ENCODE measurements at regions not wholly inside any gene's neighbourhood (a gene's known extent, or its start where the extent isn't known, plus 50 kb on each side); places are given as distances from the start of the nearest gene placed in this dataset.

GRCh38 chr7:106423111-106423510 lies 138.3 kb upstream of the NAMPT start:
- no peak for TF ChIP-seq CTCF (conservative IDR thresholded peaks at IDR 0.05)
- no peak overlapping the region for H3K27ac ChIP-seq

GRCh38 chr7:106421181-106421762 lies 136.5 kb upstream of the NAMPT start:
- TF ChIP-seq CTCF (conservative IDR thresholded peaks at IDR 0.05): no peak
- H3K27ac ChIP-seq: no peak overlapping the region

- no peak overlapping the region for H3K27ac ChIP-seq
- TF ChIP-seq CTCF (conservative IDR thresholded peaks at IDR 0.05): no peak
Observed at GRCh38 chr7:106420736-106421135, 136.0 kb upstream of the NAMPT start.

GRCh38 chr7:106420210-106420609 lies 135.4 kb upstream of the NAMPT start:
- no peak overlapping the region for H3K27ac ChIP-seq
- TF ChIP-seq CTCF (conservative IDR thresholded peaks at IDR 0.05): no peak

GRCh38 chr7:106419455-106420182 lies 134.8 kb upstream of the NAMPT start:
- no peak for TF ChIP-seq CTCF (conservative IDR thresholded peaks at IDR 0.05)
- H3K27ac ChIP-seq: no peak overlapping the region

GRCh38 chr7:106418526-106418925 lies 133.7 kb upstream of the NAMPT start:
- H3K27ac ChIP-seq: peak overlapping the region; percentile 41
- no peak for TF ChIP-seq CTCF (conservative IDR thresholded peaks at IDR 0.05)

GRCh38 chr7:106418094-106418493 lies 133.3 kb upstream of the NAMPT start:
- peak overlapping the region; percentile 41 for H3K27ac ChIP-seq
- no peak for TF ChIP-seq CTCF (conservative IDR thresholded peaks at IDR 0.05)
